Esophagus muscularis mucosa (tissue), 4 donors: ENCODE measurements at regions not wholly inside any gene's neighbourhood (a gene's known extent, or its start where the extent isn't known, plus 50 kb on each side); places are given as distances from the start of the nearest gene placed in this dataset.

Experiments
- DNase-seq: peaks from one replicate; pipeline ENCODE4 v3.0.0-alpha.2; 2017; ENCODE audit errors: extremely low spot score
- H3K27ac ChIP-seq, 4 donors: fragments of 200-600 bp; sonication (generic); replicated peaks in 1 of 4; 1 replicate in 3 of 4; 2 replicates in 1 of 4; pipeline ENCODE4 v1.5.1; 2016 to 2019; ENCODE audit warnings: mild to moderate bottlenecking in 1 of 4
- H3K27me3 ChIP-seq, 4 donors: fragments of 200-600 bp; sonication (generic); one replicate each; pipeline versions ENCODE4 v1.5.1 to v1.6.0; 2016 to 2019
- H3K36me3 ChIP-seq, 4 donors: fragments of 200-600 bp; sonication (generic); one replicate each; pipeline ENCODE4 v1.5.1; 2016 to 2019
- H3K4me1 ChIP-seq, 4 donors: fragments of 200-600 bp; sonication (generic); one replicate each; pipeline ENCODE4 v1.5.1; 2016 to 2019
- H3K4me3 ChIP-seq, 4 donors: fragments of 200-600 bp; sonication (generic); 1 replicate in 2 of 4; 2 replicates in 2 of 4; pipeline ENCODE4 v1.5.1; 2016 to 2019; ENCODE audit warnings: mild to moderate bottlenecking in 4 of 4, moderate library complexity in 1 of 4
- H3K9me3 ChIP-seq, 4 donors: fragments of 200-600 bp; sonication (generic); 1 replicate in 3 of 4; 2 replicates in 1 of 4; pipeline ENCODE4 v1.5.1; 2016 to 2019
- CTCF ChIP-seq, 3 experiments: fragments of 200-600 bp in 2 of 3; fragments of 450-650 bp in 1 of 3; sonication (generic) in 2 of 3; IDR thresholded peaks; one replicate each; pipeline ENCODE4 v1.5.1; 2017 to 2019; ENCODE audit warnings: antibody characterized with exemption in 3 of 3, mild to moderate bottlenecking in 2 of 3, moderate library complexity in 1 of 3
- EP300 ChIP-seq: sonication (generic); formaldehyde crosslinking; IDR thresholded peaks from one replicate; pipeline ENCODE4 v1.6.1; 2017; ENCODE audit warnings: antibody characterized with exemption
- POLR2A ChIP-seq: fragments of 450-650 bp; IDR thresholded peaks from one replicate; pipeline ENCODE4 v1.6.1; 2017; ENCODE audit warnings: antibody characterized with exemption, moderate library complexity, mild to moderate bottlenecking, low read depth
- POLR2AphosphoS5 ChIP-seq, 2 donors: sonication (generic); formaldehyde crosslinking; IDR thresholded peaks; one replicate each; pipeline ENCODE4 v1.6.1; 2017; ENCODE audit warnings: antibody characterized with exemption in 2 of 2
- WGBS: methylation state at CpG from one replicate; pipeline ENCODE4 v1.1.5; 2018; 5-methylcytosine and 5-hydroxymethylcytosine counted together
- intact Hi-C: fragments of 100-400 bp; cut with DNase I; formaldehyde crosslinking; loops from one replicate; pipeline ENCODE4 v1.15.1; 2023

- H3K4me3 ChIP-seq: no peak overlapping the region
- no peaks in the 10 kb centered on the region for H3K9me3 ChIP-seq
- H3K36me3 ChIP-seq: no peaks in the 10 kb centered on the region
- no peak overlapping the region for H3K27ac ChIP-seq
- no peaks in the 10 kb centered on the region for H3K27me3 ChIP-seq
- no peak for TF ChIP-seq POLR2AphosphoS5 (IDR thresholded peaks at IDR 0.05)
- TF ChIP-seq POLR2A: no peak
- TF ChIP-seq EP300: no peak
- no peak for TF ChIP-seq CTCF (IDR thresholded peaks at IDR 0.05)
- 64% methylated on average over 2 of the region's 2 CpGs for WGBS
- intact Hi-C loops: no loop called here
- DNase-seq: no peak
- peaks cover 0 to 17% (median 8%) of the 10 kb centered on the region in 4 donors for H3K4me1 ChIP-seq
Measured at GRCh38 chr4:175871774-175872405, 59.8 kb upstream of the GPM6A start.

GRCh38 chr4:175873707-175874106, 61.6 kb upstream of the GPM6A start:
- H3K36me3 ChIP-seq: no peaks in the 10 kb centered on the region
- H3K27ac ChIP-seq: no peak overlapping the region
- no peak overlapping the region for H3K4me3 ChIP-seq
- H3K27me3 ChIP-seq: no peaks in the 10 kb centered on the region
- 92% methylated on average over 1 of the region's 1 CpG for WGBS
- peaks cover 0 to 17% (median 8%) of the 10 kb centered on the region in 4 donors for H3K4me1 ChIP-seq
- H3K9me3 ChIP-seq: no peaks in the 10 kb centered on the region
- TF ChIP-seq EP300 (no peak), CTCF (IDR thresholded peaks at IDR 0.05) (no peak), POLR2A (no peak), POLR2AphosphoS5 (IDR thresholded peaks at IDR 0.05) (no peak)
- intact Hi-C loops: no loop called here
- DNase-seq: no peak

DNA sequence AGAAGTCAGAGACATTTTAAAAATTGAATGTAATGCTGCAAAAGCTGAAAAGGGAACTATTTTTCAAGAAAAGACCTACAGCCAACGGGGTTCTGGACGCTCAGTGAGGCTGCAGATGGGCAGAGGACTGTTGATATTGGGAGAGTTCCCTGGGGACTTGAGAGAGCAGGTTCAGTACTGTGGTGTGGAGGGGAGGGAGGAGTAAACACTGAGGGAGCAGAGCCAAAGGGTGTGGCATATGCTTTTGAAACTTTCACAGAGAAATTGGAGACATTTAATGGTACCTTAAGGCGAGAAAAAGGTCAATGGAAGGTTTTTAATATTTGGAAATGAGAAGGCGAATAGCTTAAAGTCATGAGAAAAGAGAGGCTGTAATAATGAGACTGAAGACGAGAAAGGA, 62.2 kb upstream of the GPM6A start:
- 74% methylated on average over 5 of the region's 5 CpGs for WGBS

DNA sequence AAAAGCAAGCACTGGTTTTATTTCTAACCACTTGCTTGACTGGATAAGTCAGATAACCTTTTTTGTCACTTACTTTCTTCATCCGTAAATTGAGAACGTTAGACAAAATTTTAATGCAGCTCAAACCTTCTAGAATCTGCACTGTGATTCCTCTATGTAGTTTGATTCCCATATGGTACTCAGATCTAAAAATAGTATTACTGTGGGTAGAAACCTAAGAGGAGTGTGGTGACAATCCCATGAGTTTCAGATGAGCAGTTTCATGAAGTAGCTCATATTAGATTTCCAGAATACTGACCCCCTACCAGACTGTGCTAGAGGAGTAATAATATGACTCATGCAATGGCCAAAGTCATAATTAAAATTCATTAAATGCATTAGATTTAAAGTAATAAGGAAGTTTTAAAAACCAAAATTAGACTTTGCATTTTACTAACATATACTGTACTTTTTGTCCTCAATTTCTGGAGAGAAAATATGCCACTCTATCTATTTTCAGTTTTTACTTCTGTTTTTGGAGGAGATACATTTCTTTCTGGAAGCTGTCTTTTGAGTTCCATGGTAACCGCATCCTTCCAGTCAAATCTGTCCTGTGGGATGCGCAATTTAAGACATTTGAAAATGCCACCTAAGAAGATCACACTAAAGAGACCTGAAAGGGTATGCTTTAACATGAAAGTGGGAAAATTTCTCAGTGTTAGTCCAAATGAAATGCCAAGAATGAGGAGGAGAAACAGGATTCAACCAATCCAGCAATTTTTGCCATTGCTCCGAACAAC, 64.1 kb upstream of the GPM6A start:
- 93% methylated on average over 5 of the region's 5 CpGs for whole genome bisulfite sequencing
- intact Hi-C loops: no loop called here
- DNase-seq: no peak
- no peak for TF ChIP-seq CTCF (IDR thresholded peaks at IDR 0.05)
- no peak for TF ChIP-seq POLR2A
- TF ChIP-seq POLR2AphosphoS5 (IDR thresholded peaks at IDR 0.05): no peak
- TF ChIP-seq EP300: no peak
- H3K27me3 ChIP-seq: no peaks in the 10 kb centered on the region
- no peak overlapping the region for H3K4me3 ChIP-seq
- no peaks in the 10 kb centered on the region for H3K9me3 ChIP-seq
- H3K27ac ChIP-seq: no peak overlapping the region
- H3K4me1 ChIP-seq: peaks cover 0 to 16% (median 8%) of the 10 kb centered on the region in 4 donors
- H3K36me3 ChIP-seq: no peaks in the 10 kb centered on the region

More for the DNA sequence above, 62.2 kb upstream of the GPM6A start:
- DNase-seq: no peak
- Histone ChIP-seq H3K9me3 (no peaks in the 10 kb centered on the region), H3K4me1 (peaks cover 0 to 17% (median 8%) of the 10 kb centered on the region in 4 donors), H3K27me3 (no peaks in the 10 kb centered on the region), H3K27ac (no peak overlapping the region), H3K4me3 (no peak overlapping the region), H3K36me3 (no peaks in the 10 kb centered on the region)
- intact Hi-C loops: no loop called here
- TF ChIP-seq CTCF (IDR thresholded peaks at IDR 0.05): no peak
- no peak for TF ChIP-seq POLR2A
- no peak for TF ChIP-seq POLR2AphosphoS5 (IDR thresholded peaks at IDR 0.05)
- no peak for TF ChIP-seq EP300
